DND-41 (cell line): ENCODE measurements at regions not wholly inside any gene's neighbourhood (a gene's known extent, or its start where the extent isn't known, plus 50 kb on each side); places are given as distances from the start of the nearest gene placed in this dataset.

Experiments used
- ATAC-seq: fragments of 200-7000 bp; cut with Tn5 transposase; 3 replicates; pipeline ENCODE4 v1.9.1; 2021; ENCODE audit warnings: low read depth; ENCODE audit not compliant: insufficient read depth
- DNase-seq: peaks from one replicate; pipeline ENCODE4 v3.0.0-alpha.2; 2020
- H2AFZ ChIP-seq: 2 replicates; pipeline ENCODE4 v1.6.0; 2012; ENCODE audit warnings: low read depth, low read length
- H3K27ac ChIP-seq: 2 replicates; pipeline ENCODE4 v1.5.1; 2012; ENCODE audit warnings: low read length, inconsistent platforms
- H3K27me3 ChIP-seq: fragments of 200-600 bp; sonication (generic); 2 replicates; pipeline ENCODE4 v1.6.0; 2012; ENCODE audit warnings: low read length, mild to moderate bottlenecking, inconsistent platforms; ENCODE audit not compliant: insufficient read depth, poor library complexity
- H3K36me3 ChIP-seq: 2 replicates; pipeline ENCODE4 v1.5.1; 2012; ENCODE audit warnings: low read length, inconsistent platforms; ENCODE audit not compliant: insufficient read depth
- H3K4me1 ChIP-seq: 2 replicates; pipeline ENCODE4 v1.5.1; 2012; ENCODE audit warnings: mild to moderate bottlenecking, low read length; ENCODE audit not compliant: insufficient read depth
- H3K4me2 ChIP-seq: 2 replicates; pipeline ENCODE4 v1.6.0; 2012; ENCODE audit warnings: mild to moderate bottlenecking, moderate library complexity, low read length, inconsistent platforms; ENCODE audit not compliant: insufficient read depth
- H3K4me3 ChIP-seq, 2 experiments: fragments of 200-600 bp in 1 of 2; shearing (Covaris generic) in 1 of 2; 2 replicates each; pipeline ENCODE4 v1.5.1; 2012 to 2016; ENCODE audit warnings: inconsistent platforms in 2 of 2, low read length in 2 of 2, mild to moderate bottlenecking in 2 of 2, low read depth in 1 of 2, moderate library complexity in 1 of 2
- H3K79me2 ChIP-seq: 2 replicates; pipeline ENCODE4 v1.6.0; 2012; ENCODE audit warnings: low read length, inconsistent platforms; ENCODE audit not compliant: insufficient read depth
- H3K9ac ChIP-seq: 2 replicates; pipeline ENCODE4 v1.6.0; 2012; ENCODE audit warnings: low read depth, mild to moderate bottlenecking, inconsistent platforms, low read length, moderate library complexity
- H3K9me3 ChIP-seq: 2 replicates; pipeline ENCODE4 v1.5.1; 2012; ENCODE audit warnings: low read length, moderate library complexity, mild to moderate bottlenecking, inconsistent platforms; ENCODE audit not compliant: insufficient read depth, severe bottlenecking
- H4K20me1 ChIP-seq: 2 replicates; pipeline ENCODE4 v1.6.0; 2012; ENCODE audit warnings: low read length; ENCODE audit not compliant: insufficient read depth
- EZH2 ChIP-seq: IDR thresholded peaks from 3 replicates; pipeline ENCODE4 v1.6.1; 2012; ENCODE audit warnings: borderline replicate concordance, low read depth, mild to moderate bottlenecking, moderate library complexity, low read length, inconsistent platforms; ENCODE audit not compliant: severe bottlenecking
- TF ChIP-seq, protein P1 (sequence below): IDR thresholded peaks from 2 replicates; pipeline ENCODE4 v1.5.1; 2012; ENCODE audit warnings: borderline replicate concordance, low read length, moderate library complexity, mild to moderate bottlenecking; ENCODE audit not compliant: poor library complexity, severe bottlenecking; ENCODE audit errors: extremely low read depth

DNA sequence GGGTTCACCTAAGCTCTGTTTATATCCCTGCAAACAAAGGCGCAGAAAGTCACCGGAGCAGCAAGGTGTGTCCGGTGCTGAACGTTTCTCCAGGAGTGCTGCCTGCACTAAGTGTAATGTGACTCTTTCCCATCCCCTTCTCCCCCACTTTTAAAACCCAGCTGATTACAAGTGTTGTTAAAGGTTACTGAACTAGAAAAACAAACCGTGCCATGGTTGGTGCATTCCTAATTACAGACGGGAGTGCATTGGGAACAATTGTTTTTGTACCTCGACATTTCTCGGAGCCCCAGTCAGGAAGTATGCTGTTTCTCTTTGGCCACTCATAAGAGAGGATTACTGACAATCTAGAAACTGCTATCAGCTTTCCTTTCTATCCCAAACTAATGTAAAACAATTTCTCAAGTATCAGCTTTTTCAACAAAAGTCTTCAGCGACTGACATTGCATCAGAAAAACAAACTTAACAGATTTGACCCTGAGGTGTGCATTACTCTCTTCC lies 441.0 kb upstream of the SALL1 start:
- Histone ChIP-seq H3K4me1 (no peaks in the 10 kb centered on the region), H4K20me1 (no peaks in the 10 kb centered on the region), H3K4me3 (no peak overlapping the region), H3K4me2 (no peak overlapping the region), H3K27ac (no peak overlapping the region), H3K79me2 (no peaks in the 10 kb centered on the region), H3K36me3 (no peaks in the 10 kb centered on the region), H2AFZ (no peak overlapping the region), H3K9me3 (no peaks in the 10 kb centered on the region), H3K27me3 (no peaks in the 10 kb centered on the region), H3K9ac (no peak overlapping the region)
- TF ChIP-seq EZH2, result no peak
- TF ChIP-seq, protein P1, sequence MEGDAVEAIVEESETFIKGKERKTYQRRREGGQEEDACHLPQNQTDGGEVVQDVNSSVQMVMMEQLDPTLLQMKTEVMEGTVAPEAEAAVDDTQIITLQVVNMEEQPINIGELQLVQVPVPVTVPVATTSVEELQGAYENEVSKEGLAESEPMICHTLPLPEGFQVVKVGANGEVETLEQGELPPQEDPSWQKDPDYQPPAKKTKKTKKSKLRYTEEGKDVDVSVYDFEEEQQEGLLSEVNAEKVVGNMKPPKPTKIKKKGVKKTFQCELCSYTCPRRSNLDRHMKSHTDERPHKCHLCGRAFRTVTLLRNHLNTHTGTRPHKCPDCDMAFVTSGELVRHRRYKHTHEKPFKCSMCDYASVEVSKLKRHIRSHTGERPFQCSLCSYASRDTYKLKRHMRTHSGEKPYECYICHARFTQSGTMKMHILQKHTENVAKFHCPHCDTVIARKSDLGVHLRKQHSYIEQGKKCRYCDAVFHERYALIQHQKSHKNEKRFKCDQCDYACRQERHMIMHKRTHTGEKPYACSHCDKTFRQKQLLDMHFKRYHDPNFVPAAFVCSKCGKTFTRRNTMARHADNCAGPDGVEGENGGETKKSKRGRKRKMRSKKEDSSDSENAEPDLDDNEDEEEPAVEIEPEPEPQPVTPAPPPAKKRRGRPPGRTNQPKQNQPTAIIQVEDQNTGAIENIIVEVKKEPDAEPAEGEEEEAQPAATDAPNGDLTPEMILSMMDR, result no peak
- DNase-seq (no peak), ATAC-seq (no peak)

DNA sequence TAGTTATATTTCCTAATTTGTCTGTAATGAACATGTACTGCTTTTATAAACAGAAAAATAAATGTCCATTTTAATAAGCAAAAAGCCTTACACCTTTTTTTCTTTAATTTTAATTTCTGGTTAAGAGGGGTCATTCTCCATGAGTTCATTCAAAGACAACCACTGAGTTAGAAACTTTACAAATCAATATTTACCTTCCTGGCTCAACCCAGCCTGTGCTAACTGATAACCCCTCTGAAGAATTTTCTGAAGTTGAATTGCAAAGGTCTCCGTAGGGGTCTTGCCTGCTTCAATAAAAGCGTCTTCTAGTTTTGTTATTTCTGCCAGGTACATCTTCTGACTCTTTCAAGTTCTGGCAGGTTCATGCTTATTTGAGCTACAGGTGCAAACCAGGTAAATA lies 440.4 kb upstream of the SALL1 start:
- Histone ChIP-seq H3K79me2 (no peaks in the 10 kb centered on the region), H3K27ac (no peak overlapping the region), H3K4me3 (no peak overlapping the region), H3K36me3 (no peaks in the 10 kb centered on the region), H3K9me3 (no peaks in the 10 kb centered on the region), H3K4me2 (no peak overlapping the region), H3K4me1 (no peaks in the 10 kb centered on the region), H3K9ac (no peak overlapping the region), H2AFZ (no peak overlapping the region), H4K20me1 (no peaks in the 10 kb centered on the region), H3K27me3 (no peaks in the 10 kb centered on the region)
- TF ChIP-seq, protein P1, result no peak
- no peak for TF ChIP-seq EZH2
- ATAC-seq (no peak), DNase-seq (no peak)

DNA sequence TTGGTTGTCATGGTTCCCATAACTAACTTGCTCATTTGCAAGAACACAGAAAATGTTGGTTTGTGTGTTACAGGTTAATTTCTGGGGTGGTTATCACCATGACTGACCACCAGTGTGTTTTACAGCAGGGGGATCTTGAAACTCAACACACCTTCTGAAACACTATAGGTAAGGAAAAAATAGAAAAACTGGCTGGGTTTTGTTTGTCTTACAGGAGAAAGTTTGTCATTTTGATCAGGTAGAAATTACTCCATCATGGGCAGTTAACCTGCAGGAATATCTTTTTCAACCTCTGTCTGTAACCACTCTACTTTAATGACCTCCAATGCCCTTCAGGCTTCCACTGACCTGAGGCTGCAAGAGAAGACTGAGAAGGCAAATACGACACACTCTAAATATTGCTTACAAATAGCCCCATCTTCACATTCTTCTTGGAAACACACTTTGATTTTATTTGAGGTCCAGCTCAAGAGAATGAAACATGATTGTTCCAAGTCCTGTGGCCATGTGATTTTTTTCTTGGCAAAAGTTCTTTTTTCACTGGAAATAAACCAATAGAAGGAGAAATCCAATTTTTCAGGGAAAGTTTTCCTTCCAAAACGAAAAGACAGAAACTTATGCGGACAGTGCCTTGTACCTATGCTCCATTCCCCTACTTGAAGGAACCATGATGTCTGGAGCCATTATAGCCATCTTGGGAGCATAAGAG lies 428.7 kb upstream of the SALL1 start:
- Histone ChIP-seq H3K9ac (no peak overlapping the region), H3K4me1 (no peaks in the 10 kb centered on the region), H2AFZ (no peak overlapping the region), H3K36me3 (no peaks in the 10 kb centered on the region), H3K4me2 (no peak overlapping the region), H3K4me3 (no peak overlapping the region), H3K27ac (no peak overlapping the region), H3K79me2 (no peaks in the 10 kb centered on the region), H4K20me1 (no peaks in the 10 kb centered on the region), H3K27me3 (no peaks in the 10 kb centered on the region), H3K9me3 (no peaks in the 10 kb centered on the region)
- no peak for TF ChIP-seq EZH2
- TF ChIP-seq, protein P1, result no peak
- ATAC-seq, result no peak
- no peak for DNase-seq
